Neural progenitor cell (in vitro differentiated cells): ENCODE measurements at regions not wholly inside any gene's neighbourhood (a gene's known extent, or its start where the extent isn't known, plus 50 kb on each side); places are given as distances from the start of the nearest gene placed in this dataset.

Source experiments
- DNase-seq: peaks from one replicate; pipeline ENCODE4 v3.0.0-alpha.2; 2016; ENCODE audit warnings: low spot score
- H2AFZ ChIP-seq: fragments of 200-600 bp; sonication (generic); replicated peaks from 2 replicates; pipeline ENCODE4 v1.6.1; 2016; ENCODE audit warnings: antibody characterized with exemption
- H3F3A ChIP-seq: fragments of 200-600 bp; sonication (generic); 2 replicates; pipeline ENCODE4 v1.6.1; 2016; ENCODE audit warnings: antibody characterized with exemption, low read depth
- H3K27ac ChIP-seq: fragments of 200-600 bp; sonication (generic); 2 replicates; pipeline ENCODE4 v1.5.1; 2016; ENCODE audit warnings: mild to moderate bottlenecking
- H3K27me3 ChIP-seq: fragments of 200-600 bp; sonication (generic); 2 replicates; pipeline ENCODE4 v1.6.1; 2016; ENCODE audit warnings: mild to moderate bottlenecking, moderate library complexity
- H3K36me3 ChIP-seq: fragments of 200-600 bp; sonication (generic); 2 replicates; pipeline ENCODE4 v1.5.1; 2016
- H3K4me1 ChIP-seq: fragments of 200-600 bp; sonication (generic); 2 replicates; pipeline ENCODE4 v1.6.1; 2016; ENCODE audit warnings: mixed run types
- H3K4me2 ChIP-seq: fragments of 200-600 bp; sonication (generic); 2 replicates; pipeline ENCODE4 v1.6.1; 2016
- H3K4me3 ChIP-seq: fragments of 200-600 bp; sonication (generic); 2 replicates; pipeline ENCODE4 v1.5.1; 2016
- H3K79me2 ChIP-seq: fragments of 200-600 bp; sonication (generic); 2 replicates; pipeline ENCODE4 v1.6.1; 2016; ENCODE audit warnings: low read depth
- H3K9ac ChIP-seq: fragments of 200-600 bp; sonication (generic); 2 replicates; pipeline ENCODE4 v1.6.1; 2016
- H3K9me3 ChIP-seq: fragments of 200-600 bp; sonication (generic); 2 replicates; pipeline ENCODE4 v1.5.1; 2016; ENCODE audit warnings: low read depth
- H4K20me1 ChIP-seq: fragments of 200-600 bp; sonication (generic); 2 replicates; pipeline ENCODE4 v1.6.1; 2016; ENCODE audit warnings: low read depth
- H3K27ac Mint-ChIP-seq: 3 replicates; pipeline ENCODE4 v1.8.0; 2021; ENCODE audit warnings: mixed read lengths
- H3K27me3 Mint-ChIP-seq: 2 replicates; pipeline ENCODE4 v1.8.0; 2022; ENCODE audit warnings: low read depth, mild to moderate bottlenecking, inconsistent platforms, moderate library complexity, mixed read lengths; ENCODE audit not compliant: insufficient read depth
- H3K36me3 Mint-ChIP-seq: 3 replicates; pipeline ENCODE4 v1.8.0; 2021; ENCODE audit warnings: mixed read lengths
- H3K4me1 Mint-ChIP-seq: 3 replicates; pipeline ENCODE4 v1.8.0; 2021; ENCODE audit warnings: mixed read lengths
- H3K4me3 Mint-ChIP-seq: 3 replicates; pipeline ENCODE4 v1.8.0; 2021; ENCODE audit warnings: mild to moderate bottlenecking, moderate library complexity, mixed read lengths
- H3K9me3 Mint-ChIP-seq: 3 replicates; pipeline ENCODE4 v1.8.0; 2020; ENCODE audit warnings: mixed read lengths
- CTCF ChIP-seq: fragments of 200-600 bp; sonication (generic); IDR thresholded peaks from 2 replicates; pipeline ENCODE4 v1.5.1; 2017; ENCODE audit warnings: antibody characterized with exemption, mild to moderate bottlenecking
- EZH2 ChIP-seq: fragments of 200-600 bp; sonication (generic); IDR thresholded peaks from 2 replicates; pipeline ENCODE4 v1.6.1; 2017; ENCODE audit warnings: antibody characterized with exemption, mild to moderate bottlenecking, moderate library complexity
- EZH2phosphoT487 ChIP-seq: fragments of 200-600 bp; sonication (generic); IDR thresholded peaks from 2 replicates; pipeline ENCODE4 v1.6.1; 2017; ENCODE audit warnings: antibody characterized with exemption

GRCh38 chr14:95440951-95441350 lies 75.5 kb downstream of the SYNE3 start:
- H3K27me3 Mint-ChIP-seq = no peaks in the 10 kb centered on the region
- Histone ChIP-seq H3K9me3 (no peaks in the 10 kb centered on the region), H3K27me3 (no peaks in the 10 kb centered on the region), H4K20me1 (no peaks in the 10 kb centered on the region), H3K79me2 (no peaks in the 10 kb centered on the region), H3K4me2 (no peak overlapping the region), H2AFZ (no peak overlapping the region), H3K27ac (no peak overlapping the region), H3K4me3 (no peak overlapping the region), H3F3A (no peaks in the 10 kb centered on the region), H3K4me1 (no peaks in the 10 kb centered on the region), H3K36me3 (no peaks in the 10 kb centered on the region), H3K9ac (no peak overlapping the region)
- no peak overlapping the region for H3K27ac Mint-ChIP-seq
- no peaks in the 10 kb centered on the region for H3K9me3 Mint-ChIP-seq
- no peak for DNase-seq
- no peak overlapping the region for H3K4me3 Mint-ChIP-seq
- TF ChIP-seq CTCF (no peak), EZH2 (no peak), EZH2phosphoT487 (no peak)
- H3K36me3 Mint-ChIP-seq = no peaks in the 10 kb centered on the region
- peaks cover 10% of the 10 kb centered on the region for H3K4me1 Mint-ChIP-seq

DNA sequence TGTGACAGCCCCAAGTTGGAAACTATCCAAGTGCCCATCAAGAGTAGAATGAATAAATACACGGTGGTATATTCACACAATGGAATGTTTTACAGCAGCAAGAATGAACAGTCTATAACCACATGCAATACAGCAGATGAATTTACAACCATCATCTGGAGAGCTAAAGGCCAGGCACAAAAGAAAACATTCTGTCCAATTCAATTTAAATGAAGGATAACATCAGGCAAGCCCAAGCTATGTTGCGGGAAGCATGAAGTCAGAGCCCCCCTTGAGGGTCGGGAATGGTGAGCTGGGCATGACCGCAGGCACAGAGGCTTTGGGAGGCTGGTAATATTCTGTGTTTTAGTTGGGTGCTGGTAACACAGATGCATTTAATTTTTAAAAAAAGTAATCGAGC lies 76.0 kb downstream of the SYNE3 start:
- Mint-ChIP-seq H3K4me1 (peaks cover 10% of the 10 kb centered on the region), H3K9me3 (no peaks in the 10 kb centered on the region), H3K27me3 (no peaks in the 10 kb centered on the region), H3K4me3 (no peak overlapping the region), H3K27ac (no peak overlapping the region), H3K36me3 (no peaks in the 10 kb centered on the region)
- no peaks in the 10 kb centered on the region for H4K20me1 ChIP-seq
- H3K27ac ChIP-seq = no peak overlapping the region
- no peaks in the 10 kb centered on the region for H3K79me2 ChIP-seq
- no peaks in the 10 kb centered on the region for H3K27me3 ChIP-seq
- H2AFZ ChIP-seq = no peak overlapping the region
- no peaks in the 10 kb centered on the region for H3K9me3 ChIP-seq
- no peak overlapping the region for H3K4me2 ChIP-seq
- H3K4me1 ChIP-seq = no peaks in the 10 kb centered on the region
- H3K4me3 ChIP-seq = no peak overlapping the region
- DNase-seq = no peak
- no peaks in the 10 kb centered on the region for H3K36me3 ChIP-seq
- H3K9ac ChIP-seq = no peak overlapping the region
- no peak for TF ChIP-seq EZH2
- H3F3A ChIP-seq = no peaks in the 10 kb centered on the region

GRCh38 chr14:95439881-95440280 lies 76.6 kb downstream of the SYNE3 start:
- no peak overlapping the region for H3K9ac ChIP-seq
- no peaks in the 10 kb centered on the region for H3K27me3 Mint-ChIP-seq
- no peaks in the 10 kb centered on the region for H3K9me3 ChIP-seq
- no peaks in the 10 kb centered on the region for H3K36me3 ChIP-seq
- no peaks in the 10 kb centered on the region for H3F3A ChIP-seq
- H4K20me1 ChIP-seq = no peaks in the 10 kb centered on the region
- peaks cover 10% of the 10 kb centered on the region for H3K4me1 Mint-ChIP-seq
- no peaks in the 10 kb centered on the region for H3K4me1 ChIP-seq
- no peak overlapping the region for H2AFZ ChIP-seq
- H3K36me3 Mint-ChIP-seq = no peaks in the 10 kb centered on the region
- no peak for TF ChIP-seq EZH2phosphoT487
- no peak for TF ChIP-seq EZH2
- TF ChIP-seq CTCF = no peak
- no peaks in the 10 kb centered on the region for H3K27me3 ChIP-seq
- no peak overlapping the region for H3K4me2 ChIP-seq
- no peaks in the 10 kb centered on the region for H3K9me3 Mint-ChIP-seq
- H3K79me2 ChIP-seq = no peaks in the 10 kb centered on the region
- no peak overlapping the region for H3K27ac ChIP-seq
- no peak overlapping the region for H3K4me3 ChIP-seq
- no peak overlapping the region for H3K4me3 Mint-ChIP-seq
- no peak for DNase-seq
- no peak overlapping the region for H3K27ac Mint-ChIP-seq

GRCh38 chr14:95437715-95438114 lies 78.7 kb downstream of the SYNE3 start:
- Mint-ChIP-seq H3K27me3 (no peaks in the 10 kb centered on the region), H3K4me1 (peaks cover 10% of the 10 kb centered on the region), H3K36me3 (no peaks in the 10 kb centered on the region), H3K4me3 (no peak overlapping the region), H3K27ac (no peak overlapping the region), H3K9me3 (no peaks in the 10 kb centered on the region)
- no peaks in the 10 kb centered on the region for H3K9me3 ChIP-seq
- H3K4me1 ChIP-seq = no peaks in the 10 kb centered on the region
- no peak overlapping the region for H3K4me2 ChIP-seq
- TF ChIP-seq EZH2phosphoT487 = no peak
- no peaks in the 10 kb centered on the region for H3K36me3 ChIP-seq
- H3K27me3 ChIP-seq = no peaks in the 10 kb centered on the region
- H3K27ac ChIP-seq = no peak overlapping the region
- H3K4me3 ChIP-seq = no peak overlapping the region
- H3F3A ChIP-seq = no peaks in the 10 kb centered on the region
- no peak overlapping the region for H3K9ac ChIP-seq
- no peak for DNase-seq
- no peaks in the 10 kb centered on the region for H4K20me1 ChIP-seq
- H3K79me2 ChIP-seq = no peaks in the 10 kb centered on the region
- no peak overlapping the region for H2AFZ ChIP-seq
